ENCODE measurements at regions not wholly inside any gene's neighbourhood (a gene's known extent, or its start where the extent isn't known, plus 50 kb on each side); places are given as distances from the start of the nearest gene placed in this dataset.
A peak's percentile ranks its signal among the peaks of the same experiment; 100 is the strongest.

DNA sequence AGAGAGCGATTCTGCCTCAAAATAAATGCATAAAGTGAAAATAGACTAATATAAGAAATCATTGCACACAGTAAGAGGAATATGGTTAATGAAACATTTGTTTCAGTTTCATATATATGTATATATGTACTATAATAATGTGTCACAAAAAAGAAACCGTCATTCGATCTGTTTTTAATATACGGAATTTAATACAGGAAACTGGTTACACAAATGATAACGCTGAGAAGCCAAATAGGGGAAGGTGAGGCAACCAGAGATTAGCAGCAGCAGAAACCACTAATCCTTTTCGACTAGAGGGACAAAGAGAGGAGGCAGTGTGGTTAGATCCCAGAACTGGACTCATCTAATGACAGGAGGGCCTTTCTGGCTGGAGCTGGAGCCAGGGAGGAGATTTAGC is 64.2 kb upstream of the GREB1L start:
- DNase-seq (ENCODE audit: low read depth, low spot score), result no peak
- TF ChIP-seq, protein P1, sequence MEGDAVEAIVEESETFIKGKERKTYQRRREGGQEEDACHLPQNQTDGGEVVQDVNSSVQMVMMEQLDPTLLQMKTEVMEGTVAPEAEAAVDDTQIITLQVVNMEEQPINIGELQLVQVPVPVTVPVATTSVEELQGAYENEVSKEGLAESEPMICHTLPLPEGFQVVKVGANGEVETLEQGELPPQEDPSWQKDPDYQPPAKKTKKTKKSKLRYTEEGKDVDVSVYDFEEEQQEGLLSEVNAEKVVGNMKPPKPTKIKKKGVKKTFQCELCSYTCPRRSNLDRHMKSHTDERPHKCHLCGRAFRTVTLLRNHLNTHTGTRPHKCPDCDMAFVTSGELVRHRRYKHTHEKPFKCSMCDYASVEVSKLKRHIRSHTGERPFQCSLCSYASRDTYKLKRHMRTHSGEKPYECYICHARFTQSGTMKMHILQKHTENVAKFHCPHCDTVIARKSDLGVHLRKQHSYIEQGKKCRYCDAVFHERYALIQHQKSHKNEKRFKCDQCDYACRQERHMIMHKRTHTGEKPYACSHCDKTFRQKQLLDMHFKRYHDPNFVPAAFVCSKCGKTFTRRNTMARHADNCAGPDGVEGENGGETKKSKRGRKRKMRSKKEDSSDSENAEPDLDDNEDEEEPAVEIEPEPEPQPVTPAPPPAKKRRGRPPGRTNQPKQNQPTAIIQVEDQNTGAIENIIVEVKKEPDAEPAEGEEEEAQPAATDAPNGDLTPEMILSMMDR (IDR thresholded peaks at IDR 0.05; ENCODE audit: insufficient read depth, low read length, missing control alignments), result no peak
- H3K4me3 ChIP-seq (ENCODE audit: low read depth, low read length), result no peak overlapping the region
- POLR2A ChIA-PET, result no interaction called here
- CTCF ChIA-PET, result interaction anchor here (1.0 to 6.8 kb wide), 10 partner anchors 12 to 207 kb away, joined by 3 to 116 read pairs (median 8); no protein-coding TSS in a partner anchor

DNA sequence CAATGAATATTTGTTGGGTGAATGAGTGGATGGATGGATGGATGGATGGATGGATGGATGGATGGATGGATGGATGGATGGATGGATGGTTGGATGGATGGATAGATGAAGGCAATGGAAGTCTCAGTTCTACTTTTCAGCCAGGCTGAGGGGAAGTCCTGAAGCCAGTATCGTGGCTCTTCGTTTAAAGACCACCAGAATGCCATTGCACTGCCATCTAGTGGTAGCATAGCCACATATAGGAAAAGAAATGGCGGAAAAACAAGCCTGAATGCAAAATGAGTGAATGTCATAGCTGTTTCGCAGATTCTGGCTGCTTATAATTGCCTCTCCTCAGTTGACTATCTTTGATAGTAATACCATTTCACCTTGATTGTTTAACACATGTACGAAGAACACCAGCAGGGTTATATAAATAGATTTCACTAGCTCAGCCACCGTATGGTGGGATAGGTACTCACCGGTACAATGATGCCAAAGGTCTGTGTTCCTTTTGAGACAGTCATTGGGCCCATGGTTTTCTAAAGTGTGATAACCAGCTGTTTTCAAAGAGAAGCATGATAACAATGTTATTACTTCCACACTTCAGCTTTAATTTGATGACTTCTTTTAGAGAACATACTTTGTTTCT is 62.3 kb upstream of the GREB1L start:
- DNase-seq (ENCODE audit: low read depth, low spot score), result no peak
- TF ChIP-seq, protein P1 (IDR thresholded peaks at IDR 0.05; ENCODE audit: insufficient read depth, low read length, missing control alignments), result peak; percentile 66
- CTCF ChIA-PET, result interaction anchor here (0.6 to 6.8 kb wide), 41 partner anchors 8 to 246 kb away, joined by 3 to 116 read pairs (median 5); partner anchors contain the start of gene ROCK1
- POLR2A ChIA-PET, result no interaction called here
- no peak overlapping the region for H3K4me3 ChIP-seq (ENCODE audit: low read depth, low read length)

DNA sequence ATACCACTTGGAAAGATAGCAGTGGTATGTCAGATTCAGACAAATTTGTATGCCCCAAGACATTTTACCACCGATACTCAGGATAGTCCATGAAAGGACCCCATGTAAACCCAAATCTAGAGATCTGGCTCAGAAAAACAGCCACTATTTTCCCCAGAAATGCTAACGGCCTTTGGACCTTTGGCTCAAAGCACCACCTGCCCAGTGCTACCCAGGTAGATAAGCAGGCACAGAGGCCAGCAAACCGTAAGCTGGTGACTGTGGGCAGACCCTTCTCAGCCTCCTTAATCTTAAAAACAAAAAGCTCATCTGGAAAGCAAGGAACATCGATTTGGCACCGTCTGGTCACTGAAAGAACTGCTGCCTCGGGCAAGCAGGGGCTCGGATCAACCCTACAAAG is 61.4 kb upstream of the GREB1L start:
- ChIA-PET POLR2A (no interaction called here), CTCF (interaction anchor here (0.8 to 6.8 kb wide), 30 partner anchors 9 to 245 kb away, joined by 3 to 116 read pairs (median 5); partner anchors contain the start of gene ROCK1)
- no peak for DNase-seq (ENCODE audit: low read depth, low spot score)

DNA sequence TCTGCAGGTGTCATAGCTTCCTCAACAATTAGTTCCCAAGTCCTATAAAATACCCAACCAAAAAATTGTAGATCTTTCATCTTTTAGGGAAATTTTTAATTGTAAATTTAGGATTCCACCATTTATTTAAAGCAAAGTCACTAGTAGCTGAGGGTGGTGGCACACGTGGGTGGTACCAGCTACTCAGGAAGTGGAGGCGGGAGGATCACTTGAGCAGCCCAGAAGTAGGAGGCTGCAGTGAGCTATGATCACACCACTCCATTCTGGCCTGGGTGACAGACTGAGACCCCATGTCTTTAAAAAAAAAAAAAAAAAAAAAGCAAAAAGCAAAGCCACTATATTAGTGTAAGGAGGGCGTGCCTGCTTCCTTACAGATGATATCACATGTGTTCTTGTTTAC is 60.3 kb upstream of the GREB1L start:
- TF ChIP-seq, protein P1 (IDR thresholded peaks at IDR 0.05; ENCODE audit: insufficient read depth, low read length, missing control alignments), result no peak
- no peak overlapping the region for H3K4me3 ChIP-seq (ENCODE audit: low read depth, low read length)
- DNase-seq (ENCODE audit: low read depth, low spot score), result no peak
- CTCF ChIA-PET, result interaction anchor here (1.4 to 6.8 kb wide), 3 partner anchors 10 to 211 kb away, joined by 3 to 116 read pairs (median 22); no protein-coding TSS in a partner anchor
- POLR2A ChIA-PET, result no interaction called here

More for the DNA sequence above, 61.4 kb upstream of the GREB1L start:
- TF ChIP-seq, protein P1 (IDR thresholded peaks at IDR 0.05; ENCODE audit: insufficient read depth, low read length, missing control alignments), result no peak
- H3K4me3 ChIP-seq (ENCODE audit: low read depth, low read length), result no peak overlapping the region

DNA sequence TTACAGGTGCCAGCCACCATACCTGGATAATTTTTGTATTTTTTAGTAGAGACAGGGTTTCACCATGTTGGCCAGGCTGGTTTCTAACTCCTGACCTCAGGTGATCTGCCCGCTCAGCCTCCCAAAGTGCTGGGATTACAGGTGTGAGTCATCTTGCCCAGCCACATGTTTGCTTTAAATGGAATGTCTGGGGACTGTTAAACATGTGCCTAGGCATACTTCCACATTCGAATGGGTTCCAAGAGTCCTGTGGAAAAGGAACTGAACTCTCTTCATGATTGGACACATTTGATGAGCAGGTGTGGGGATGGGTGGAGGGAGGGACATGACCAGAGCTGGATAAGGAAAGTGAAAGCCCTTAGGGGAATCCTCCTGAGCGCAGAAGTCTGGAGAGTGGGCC is 58.4 kb upstream of the GREB1L start:
- CTCF ChIA-PET, result interaction anchor here (1.3 to 1.7 kb wide), 3 partner anchors 8 to 11 kb away, joined by 3 to 5 read pairs (median 4); no protein-coding TSS in a partner anchor
- no peak overlapping the region for H3K4me3 ChIP-seq (ENCODE audit: low read depth, low read length)
- POLR2A ChIA-PET, result no interaction called here

DNA sequence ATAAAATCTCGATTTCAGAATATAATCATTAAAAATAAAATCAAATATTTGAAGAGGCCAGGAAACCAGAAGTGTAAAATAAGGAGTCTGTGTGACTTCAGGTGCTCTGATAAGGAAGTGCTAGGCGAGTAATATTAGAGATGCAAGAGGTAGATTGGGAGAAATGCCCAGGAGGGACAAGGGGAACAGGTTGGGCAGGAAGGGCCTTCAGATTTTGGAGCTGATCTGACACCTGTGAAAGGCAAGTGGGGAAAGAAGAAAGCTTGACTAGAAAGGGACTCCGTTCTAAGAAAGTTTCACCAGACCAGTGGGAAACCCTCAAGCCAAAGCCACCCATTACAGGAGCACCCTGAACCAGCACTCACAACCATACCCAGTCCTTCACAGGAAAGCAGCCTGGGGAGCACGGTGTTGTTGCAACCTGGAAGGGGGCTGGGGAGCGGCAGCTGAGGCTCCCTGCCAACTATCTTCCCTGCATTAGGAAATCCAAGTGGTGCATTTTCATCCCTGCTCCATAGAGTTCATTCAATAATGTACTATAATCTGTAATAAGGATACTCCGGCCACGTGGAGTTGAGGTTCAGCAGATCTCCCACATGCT is 57.5 kb upstream of the GREB1L start:
- TF ChIP-seq, protein P1 (IDR thresholded peaks at IDR 0.05; ENCODE audit: insufficient read depth, low read length, missing control alignments), result no peak
- ChIA-PET CTCF (interaction anchor here (1.3 to 1.7 kb wide), 3 partner anchors 8 to 10 kb away, joined by 3 to 5 read pairs (median 4); no protein-coding TSS in a partner anchor), POLR2A (no interaction called here)
- no peak overlapping the region for H3K4me3 ChIP-seq (ENCODE audit: low read depth, low read length)
- no peak for DNase-seq (ENCODE audit: low read depth, low spot score)

More for the DNA sequence above, 58.4 kb upstream of the GREB1L start:
- DNase-seq (ENCODE audit: low read depth, low spot score), result no peak
- TF ChIP-seq, protein P1 (IDR thresholded peaks at IDR 0.05; ENCODE audit: insufficient read depth, low read length, missing control alignments), result no peak

Measured in AG04449 (cell line).